SK-N-SH (cell line): ENCODE measurements at regions not wholly inside any gene's neighbourhood (a gene's known extent, or its start where the extent isn't known, plus 50 kb on each side); places are given as distances from the start of the nearest gene placed in this dataset.

ENCODE experiments used
- CTCF ChIA-PET: fragments of 300-600, 350-600 bp; formaldehyde crosslinking; extraction: SDS; loops from one replicate; lab custom pipeline; 2021; lab: Yijun Ruan, JAX
- POLR2A ChIA-PET: fragments of 350-600 bp; sonication (Branson Sonifier 250); formaldehyde crosslinking; extraction: SDS; loops from one replicate; lab custom pipeline; 2020; ENCODE audit warnings: antibody characterized with exemption, inconsistent platforms; lab: Yijun Ruan, JAX
- DNase-seq: peaks from one replicate; pipeline ENCODE4 v3.0.0; 2012
- H2AFZ ChIP-seq: fragments of 200-600 bp; sonication (generic); 2 replicates; pipeline ENCODE4 v1.8.1; 2016; ENCODE audit warnings: antibody characterized with exemption, mild to moderate bottlenecking, low read depth
- H3F3A ChIP-seq: fragments of 200-600 bp; sonication (generic); replicated peaks from 2 replicates; pipeline ENCODE3; 2016; ENCODE audit warnings: antibody characterized with exemption, mild to moderate bottlenecking; ENCODE audit not compliant: insufficient read depth
- H3K27ac ChIP-seq, 2 experiments: fragments of 200-500 bp in 1 of 2; fragments of 200-600 bp in 1 of 2; sonication (Bioruptor generic) in 1 of 2; sonication (generic), shearing (Covaris generic) in 1 of 2; 2 replicates each; pipeline versions ENCODE4 v1.5.1 to v1.6.1; 2014 to 2016; ENCODE audit warnings: low read depth in 2 of 2, inconsistent platforms in 1 of 2, low read length in 1 of 2, mild to moderate bottlenecking in 1 of 2, mixed read lengths in 1 of 2
- H3K27me3 ChIP-seq: fragments of 200-600 bp; sonication (generic), shearing (Covaris generic); 2 replicates; pipeline ENCODE4 v1.6.1; 2016; ENCODE audit warnings: mixed run types; ENCODE audit not compliant: insufficient read depth
- H3K36me3 ChIP-seq, 2 experiments: fragments of 200-500 bp in 1 of 2; fragments of 200-600 bp in 1 of 2; sonication (Bioruptor generic) in 1 of 2; sonication (generic) in 1 of 2; replicated peaks in 1 of 2; 2 replicates each; pipeline versions ENCODE3 to v1.5.1; 2014 to 2016; ENCODE audit warnings: low read length in 1 of 2, mild to moderate bottlenecking in 1 of 2; ENCODE audit not compliant: insufficient read depth in 2 of 2, control insufficient read depth in 1 of 2
- H3K4me1 ChIP-seq, 2 experiments: fragments of 200-500 bp in 1 of 2; fragments of 200-600 bp in 1 of 2; sonication (Bioruptor generic) in 1 of 2; sonication (generic), shearing (Covaris generic) in 1 of 2; 2 replicates each; pipeline versions ENCODE4 v1.5.1 to v1.6.1; 2014 to 2016; ENCODE audit warnings: low read depth in 1 of 2, low read length in 1 of 2, mixed run types in 1 of 2; ENCODE audit not compliant: insufficient read depth in 2 of 2, control insufficient read depth in 1 of 2
- H3K4me2 ChIP-seq: fragments of 200-600 bp; sonication (generic), shearing (Covaris generic); 2 replicates; pipeline ENCODE4 v1.6.1; 2017; ENCODE audit warnings: mixed run types
- H3K4me3 ChIP-seq, 2 experiments: fragments of 200-500 bp in 1 of 2; fragments of 200-600 bp in 1 of 2; sonication (Bioruptor generic) in 1 of 2; sonication (generic), shearing (Covaris generic) in 1 of 2; 2 replicates each; pipeline versions ENCODE4 v1.5.1 to v1.8.1; 2014 to 2016; ENCODE audit warnings: low read depth in 2 of 2, inconsistent platforms in 1 of 2, low read length in 1 of 2, mild to moderate bottlenecking in 1 of 2, mixed read lengths in 1 of 2, moderate library complexity in 1 of 2
- H3K79me2 ChIP-seq: fragments of 200-600 bp; sonication (generic); 2 replicates; pipeline ENCODE4 v1.8.1; 2017; ENCODE audit warnings: mild to moderate bottlenecking; ENCODE audit not compliant: insufficient read depth
- H3K9ac ChIP-seq: fragments of 200-600 bp; sonication (generic); 2 replicates; pipeline ENCODE4 v1.6.1; 2017; ENCODE audit warnings: mixed run types
- H3K9me2 ChIP-seq: fragments of 200-600 bp; sonication (generic); 2 replicates; pipeline ENCODE4 v1.6.1; 2017; ENCODE audit warnings: mixed run types
- H3K9me3 ChIP-seq: fragments of 200-600 bp; sonication (generic); 2 replicates; pipeline ENCODE4 v1.6.1; 2017; ENCODE audit warnings: mixed run types, mild to moderate bottlenecking, moderate library complexity
- H4K20me1 ChIP-seq: fragments of 200-600 bp; sonication (generic); 2 replicates; pipeline ENCODE4 v1.6.1; 2017; ENCODE audit warnings: mild to moderate bottlenecking, mixed run types; ENCODE audit not compliant: insufficient read depth
- CTCF ChIP-seq: fragments of 200-600 bp; sonication (generic); IDR thresholded peaks from 2 replicates; pipeline ENCODE4 v1.6.1; 2017; ENCODE audit warnings: antibody characterized with exemption, mild to moderate bottlenecking, moderate library complexity
- EZH2phosphoT487 ChIP-seq: fragments of 200-600 bp; sonication (generic); IDR thresholded peaks from 2 replicates; pipeline ENCODE4 v1.6.1; 2017; ENCODE audit warnings: low read depth, mixed run types, mild to moderate bottlenecking, antibody characterized with exemption, moderate library complexity, borderline replicate concordance
- FOXJ3 ChIP-seq: sonication (generic); formaldehyde crosslinking; IDR thresholded peaks from 2 replicates; pipeline ENCODE4 v1.5.1; 2020; ENCODE audit warnings: mild to moderate bottlenecking, missing genetic modification reagents
- FOXM1 ChIP-seq: IDR thresholded peaks from 2 replicates; pipeline ENCODE4 v1.4.0; 2012; ENCODE audit warnings: low read depth, mild to moderate bottlenecking
- GABPA ChIP-seq: IDR thresholded peaks from 2 replicates; pipeline ENCODE4 v1.4.0; 2012; ENCODE audit warnings: low read depth, mild to moderate bottlenecking
- GATA2 ChIP-seq: sonication (generic); formaldehyde crosslinking; IDR thresholded peaks from 2 replicates; pipeline ENCODE4 v1.5.0; 2020; ENCODE audit warnings: mild to moderate bottlenecking, missing genetic modification reagents
- IRF3 ChIP-seq: fragments of 150-350 bp; IDR thresholded peaks from 2 replicates; pipeline ENCODE4 v1.6.1; 2016; ENCODE audit warnings: mild to moderate bottlenecking, low read depth, low read length
- MXI1 ChIP-seq: IDR thresholded peaks from 2 replicates; pipeline ENCODE4 v1.6.1; 2012; ENCODE audit warnings: mild to moderate bottlenecking, low read depth, low read length, improper control_type of control experiment
- NFIC ChIP-seq: IDR thresholded peaks from 2 replicates; pipeline ENCODE4 v1.4.0; 2012; ENCODE audit warnings: borderline replicate concordance
- RAD21 ChIP-seq: IDR thresholded peaks from 2 replicates; pipeline ENCODE4 v1.6.1; 2012; ENCODE audit warnings: mild to moderate bottlenecking, low read length
- REST ChIP-seq: IDR thresholded peaks from 2 replicates; pipeline ENCODE4 v1.6.1; 2012; ENCODE audit warnings: mild to moderate bottlenecking, low read depth, low read length, moderate library complexity
- SMC3 ChIP-seq: IDR thresholded peaks from 2 replicates; pipeline ENCODE4 v1.6.1; 2012; ENCODE audit warnings: low read depth, low read length, improper control_type of control experiment
- TAF1 ChIP-seq: IDR thresholded peaks from 2 replicates; pipeline ENCODE4 v1.6.1; 2012; ENCODE audit warnings: low read depth, mild to moderate bottlenecking, low read length, moderate library complexity, borderline replicate concordance
- TEAD4 ChIP-seq: IDR thresholded peaks from 2 replicates; pipeline ENCODE4 v1.4.0; 2012; ENCODE audit warnings: mild to moderate bottlenecking, borderline replicate concordance; ENCODE audit not compliant: insufficient read depth
- ZBTB33 ChIP-seq: IDR thresholded peaks from 2 replicates; pipeline ENCODE4 v1.4.0; 2012; ENCODE audit warnings: low read depth, borderline replicate concordance
- WGBS: methylation state at CpG from one replicate; pipeline ENCODE4 v1.1.6; 2017; ENCODE audit warnings: low lambda C conversion rate; 5-methylcytosine and 5-hydroxymethylcytosine counted together

- Histone ChIP-seq H3K4me1 (no peaks in the 10 kb centered on the region), H3K4me2 (no peak overlapping the region), H3K36me3 (no peaks in the 10 kb centered on the region), H3K27me3 (no peaks in the 10 kb centered on the region), H3K9me3 (no peaks in the 10 kb centered on the region), H2AFZ (no peak overlapping the region), H3K27ac (no peak overlapping the region), H3K79me2 (no peaks in the 10 kb centered on the region), H3F3A (no peaks in the 10 kb centered on the region), H3K9ac (no peak overlapping the region), H4K20me1 (no peaks in the 10 kb centered on the region), H3K9me2 (no peaks in the 10 kb centered on the region), H3K4me3 (no peak overlapping the region)
- 74% methylated on average over 3 of the region's 3 CpGs for WGBS
- ChIA-PET CTCF (no interaction called here), POLR2A (no interaction called here)
- TF ChIP-seq EZH2phosphoT487 = no peak
- TF ChIP-seq FOXJ3 (CRISPR knock-in tag) = no peak
- no peak for TF ChIP-seq GABPA
- TF ChIP-seq FOXM1 = no peak
- no peak for TF ChIP-seq MXI1
- no peak for TF ChIP-seq GATA2
- TF ChIP-seq ZBTB33 = no peak
- no peak for TF ChIP-seq TEAD4
- no peak for TF ChIP-seq TAF1
- TF ChIP-seq NFIC = no peak
- no peak for TF ChIP-seq RAD21
- no peak for TF ChIP-seq REST
- TF ChIP-seq IRF3 = no peak
- TF ChIP-seq CTCF = no peak
- TF ChIP-seq SMC3 = no peak
- no peak for DNase-seq
These were observed 109.7 kb upstream of the NAA20 start for GRCh38 chr20:19907326-19908056.
